IMR-90 (cell line): ENCODE measurements at regions not wholly inside any gene's neighbourhood (a gene's known extent, or its start where the extent isn't known, plus 50 kb on each side); places are given as distances from the start of the nearest gene placed in this dataset.

Experiments
- ATAC-seq: fragments of 200-7000 bp; cut with Tn5 transposase; 2 replicates; pipeline ENCODE4 v1.9.1; 2020; ENCODE audit warnings: low read depth, mild to moderate bottlenecking, moderate library complexity
- BruUV-seq: library from RNA; stranded (reverse); fragments of 400-500 nt; replicated peaks from 2 replicates; lab custom pipeline; 2021; lab: Mats Ljungman, UMichigan
- CTCF ChIA-PET: fragments of 300-600 bp; formaldehyde crosslinking; extraction: SDS; loops from one replicate; lab custom pipeline; 2021; ENCODE audit warnings: antibody characterized with exemption; lab: Yijun Ruan, JAX
- POLR2A ChIA-PET: fragments of 300-600 bp; sonication (Branson Sonifier 250); formaldehyde crosslinking; loops from one replicate; lab custom pipeline; 2022; ENCODE audit warnings: antibody characterized with exemption; ENCODE audit not compliant: unreplicated experiment; lab: Charles Lee
- DNase-seq: peaks from one replicate; pipeline ENCODE4 v3.0.0; 2013
- H2AFZ ChIP-seq: replicated peaks from 2 replicates; pipeline ENCODE3; 2013; ENCODE audit warnings: low read length, mild to moderate bottlenecking; ENCODE audit not compliant: poor library complexity
- H2AK5ac ChIP-seq: 2 replicates; pipeline ENCODE4 v1.6.1; 2013; ENCODE audit warnings: low read depth, low read length, inconsistent platforms
- H2AK9ac ChIP-seq: replicated peaks from 2 replicates; pipeline ENCODE3; 2013; ENCODE audit warnings: mild to moderate bottlenecking, low read depth, low read length, moderate library complexity; ENCODE audit not compliant: poor library complexity
- H2BK120ac ChIP-seq: 2 replicates; pipeline ENCODE4 v1.6.1; 2013; ENCODE audit warnings: low read depth, low read length, inconsistent platforms
- H2BK15ac ChIP-seq: 3 replicates; pipeline ENCODE4 v1.6.1; 2013; ENCODE audit warnings: low read depth, low read length, inconsistent platforms
- H2BK20ac ChIP-seq: 2 replicates; pipeline ENCODE4 v1.6.1; 2013; ENCODE audit warnings: low read depth, mild to moderate bottlenecking, inconsistent platforms, low read length, moderate library complexity
- H2BK5ac ChIP-seq: 2 replicates; pipeline ENCODE4 v1.6.1; 2013; ENCODE audit warnings: mild to moderate bottlenecking, low read depth, low read length, inconsistent platforms; ENCODE audit not compliant: poor library complexity, severe bottlenecking
- H3K14ac ChIP-seq: replicated peaks from 2 replicates; pipeline ENCODE4 v1.6.1; 2013; ENCODE audit warnings: low read depth, low read length, inconsistent platforms
- H3K18ac ChIP-seq: 2 replicates; pipeline ENCODE4 v1.6.1; 2013; ENCODE audit warnings: low read depth, low read length, control low read depth
- H3K23ac ChIP-seq: 2 replicates; pipeline ENCODE4 v1.6.1; 2013; ENCODE audit warnings: low read depth, low read length, inconsistent platforms
- H3K27ac ChIP-seq: 2 replicates; pipeline ENCODE4 v1.5.1; 2013; ENCODE audit warnings: mild to moderate bottlenecking, control low read depth, low read length; ENCODE audit not compliant: insufficient read depth
- H3K27me3 ChIP-seq: 2 replicates; pipeline ENCODE4 v1.6.1; 2013; ENCODE audit warnings: low read length; ENCODE audit not compliant: control insufficient read depth, insufficient read depth
- H3K36me3 ChIP-seq: 2 replicates; pipeline ENCODE4 v1.6.1; 2013; ENCODE audit warnings: low read length, mixed read lengths; ENCODE audit not compliant: control insufficient read depth, insufficient read depth
- H3K4ac ChIP-seq: 2 replicates; pipeline ENCODE4 v1.6.1; 2013; ENCODE audit warnings: low read depth, low read length, inconsistent platforms
- H3K4me1 ChIP-seq: 2 replicates; pipeline ENCODE4 v1.6.1; 2013; ENCODE audit warnings: low read length, mixed read lengths; ENCODE audit not compliant: control insufficient read depth, insufficient read depth
- H3K4me2 ChIP-seq: 2 replicates; pipeline ENCODE4 v1.6.1; 2013; ENCODE audit warnings: low read depth, mild to moderate bottlenecking, control low read depth, low read length, moderate library complexity
- H3K4me3 ChIP-seq: 2 replicates; pipeline ENCODE4 v1.5.1; 2013; ENCODE audit warnings: low read depth, mild to moderate bottlenecking, control low read depth, low read length, moderate library complexity; ENCODE audit not compliant: insufficient read depth
- H3K56ac ChIP-seq: 2 replicates; pipeline ENCODE4 v1.6.1; 2013; ENCODE audit warnings: low read length, inconsistent platforms; ENCODE audit not compliant: insufficient read depth; ENCODE audit errors: extremely low read depth
- H3K79me1 ChIP-seq, 2 experiments: 2 replicates each; pipeline ENCODE4 v1.6.1; 2013; ENCODE audit warnings: low read length in 2 of 2, inconsistent platforms in 1 of 2, low read depth in 1 of 2
- H3K9ac ChIP-seq: 2 replicates; pipeline ENCODE4 v1.6.1; 2013; ENCODE audit warnings: low read depth, low read length, control low read depth
- H3K9me1 ChIP-seq: 2 replicates; pipeline ENCODE4 v1.6.1; 2013; ENCODE audit warnings: low read length, inconsistent platforms; ENCODE audit not compliant: insufficient read depth
- H3K9me3 ChIP-seq: 2 replicates; pipeline ENCODE4 v1.6.1; 2013; ENCODE audit warnings: low read length; ENCODE audit not compliant: control insufficient read depth, insufficient read depth
- H4K20me1 ChIP-seq: 2 replicates; pipeline ENCODE4 v1.6.1; 2013; ENCODE audit warnings: low read length, inconsistent platforms; ENCODE audit not compliant: insufficient read depth
- H4K5ac ChIP-seq: 2 replicates; pipeline ENCODE4 v1.6.1; 2013; ENCODE audit warnings: mild to moderate bottlenecking, low read depth, low read length, control low read depth
- H4K8ac ChIP-seq, 2 experiments: 2 replicates each; pipeline ENCODE4 v1.6.1; 2013; ENCODE audit warnings: low read depth in 2 of 2, low read length in 2 of 2, control low read depth in 1 of 2, inconsistent platforms in 1 of 2
- H4K91ac ChIP-seq: 2 replicates; pipeline ENCODE4 v1.6.1; 2013; ENCODE audit warnings: low read depth, low read length, inconsistent platforms; ENCODE audit not compliant: insufficient read depth
- BHLHE40 ChIP-seq: fragments of 150-350 bp; IDR thresholded peaks from 2 replicates; pipeline ENCODE4 v1.6.1; 2016; ENCODE audit warnings: mild to moderate bottlenecking, low read depth, low read length
- ELK1 ChIP-seq: fragments of 150-350 bp; IDR thresholded peaks from 2 replicates; pipeline ENCODE4 v1.6.1; 2016; ENCODE audit warnings: low read depth, mild to moderate bottlenecking, low read length, moderate library complexity, borderline replicate concordance
- FOS ChIP-seq: fragments of 150-350 bp; IDR thresholded peaks from 2 replicates; pipeline ENCODE4 v1.6.1; 2016; ENCODE audit warnings: low read depth, low read length
- MXI1 ChIP-seq: IDR thresholded peaks from 2 replicates; pipeline ENCODE4 v1.6.1; 2012; ENCODE audit warnings: low read depth, mild to moderate bottlenecking, low read length, moderate library complexity, borderline replicate concordance
- POLR2A ChIP-seq: IDR thresholded peaks from 2 replicates; pipeline ENCODE4 v1.6.1; 2012; ENCODE audit warnings: mild to moderate bottlenecking, low read depth, low read length
- RCOR1 ChIP-seq: IDR thresholded peaks from 2 replicates; pipeline ENCODE4 v1.6.1; 2012; ENCODE audit warnings: mild to moderate bottlenecking, low read length, improper control_type of control experiment; ENCODE audit not compliant: insufficient replicate concordance
- SMC3 ChIP-seq: fragments of 150-350 bp; IDR thresholded peaks from 2 replicates; pipeline ENCODE4 v1.6.1; 2016; ENCODE audit warnings: low read depth, mild to moderate bottlenecking, antibody characterized with exemption, low read length, moderate library complexity
- WGBS, 2 experiments: methylation state at CpG; one replicate each; pipeline versions ENCODE4 v1.1.5 to v1.1.7; 2013; ENCODE audit warnings: missing lambda C conversion rate in 2 of 2; ENCODE audit not compliant: insufficient read length in 1 of 2; ENCODE audit errors: extremely low coverage in 2 of 2; 5-methylcytosine and 5-hydroxymethylcytosine counted together
- dilution Hi-C: fragments of 300-500 bp; cut with HindIII; formaldehyde crosslinking; loops from one replicate; pipeline ENCODE4 v1.14.3; 2018; ENCODE audit warnings: low sequenced_read_pairs; ENCODE audit not compliant: unreplicated experiment
- in situ Hi-C: fragments of 300-500 bp; cut with MboI; formaldehyde crosslinking; loops from 3 replicates; pipeline ENCODE4 v1.14.3; 2019; ENCODE audit warnings: low sequenced_read_pairs, inconsistent platforms, mixed read lengths
- intact Hi-C: fragments of 100-400 bp; cut with micrococcal nuclease; formaldehyde crosslinking; loops from 2 replicates; pipeline ENCODE4 v1.10.0; 2022
- TF ChIP-seq, protein P1 (sequence below): fragments of 150-350 bp; IDR thresholded peaks from 2 replicates; pipeline ENCODE4 v1.6.1; 2017; ENCODE audit warnings: mild to moderate bottlenecking, antibody characterized with exemption, low read length, low read depth

DNA sequence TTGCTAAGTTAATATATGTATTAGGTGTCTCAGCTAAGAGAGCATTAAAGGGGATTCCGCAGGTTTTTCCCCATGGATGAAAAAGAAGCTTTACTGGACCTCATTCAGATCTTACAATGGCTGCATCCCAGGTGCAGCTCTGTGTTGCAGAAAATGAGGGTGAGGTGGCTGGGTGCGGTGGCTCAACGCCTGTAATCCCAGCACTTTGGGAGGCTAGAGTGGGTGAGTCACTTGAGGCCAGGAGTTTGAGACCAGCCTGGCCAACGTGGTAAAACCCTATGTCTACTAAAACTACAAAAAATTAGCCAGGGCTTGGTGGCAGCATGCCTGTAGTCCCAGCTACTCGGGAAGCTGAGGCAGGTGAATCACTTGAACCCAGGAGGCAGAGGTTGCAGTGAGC is 58.5 kb upstream of the MORC3 start:
- Histone ChIP-seq H2BK15ac (no peak overlapping the region), H2AK5ac (no peak overlapping the region), H4K8ac (no peak overlapping the region), H2BK20ac (no peak overlapping the region), H4K5ac (no peak overlapping the region), H3K4me3 (no peak overlapping the region), H3K27ac (no peak overlapping the region), H3K27me3 (no peaks in the 10 kb centered on the region), H4K20me1 (no peaks in the 10 kb centered on the region), H3K4me1 (no peaks in the 10 kb centered on the region), H3K4ac (no peak overlapping the region), H2AFZ (no peak overlapping the region), H3K9me1 (peaks cover 3% of the 10 kb centered on the region; the same call in 1 of the 2 replicates), H3K56ac (no peak overlapping the region), H3K18ac (no peak overlapping the region), H2BK5ac (no peak overlapping the region), H3K36me3 (peaks cover 4% of the 10 kb centered on the region), H2AK9ac (no peak overlapping the region), H4K91ac (no peak overlapping the region), H3K9me3 (no peaks in the 10 kb centered on the region), H3K4me2 (no peak overlapping the region), H3K14ac (no peak overlapping the region), H3K79me1 (no peaks in the 10 kb centered on the region; a peak in 1 of 4 replicates), H3K9ac (no peak overlapping the region), H2BK120ac (no peak overlapping the region), H3K23ac (no peak overlapping the region)
- intact Hi-C loops: loop anchor here (2.0 kb wide), 1 partner anchor 69 kb away; no protein-coding TSS in a partner anchor
- ATAC-seq: no peak
- TF ChIP-seq RCOR1 (no peak), SMC3 (no peak), POLR2A (no peak), MXI1 (no peak), ELK1 (no peak), FOS (no peak), BHLHE40 (no peak)
- TF ChIP-seq, protein P1, sequence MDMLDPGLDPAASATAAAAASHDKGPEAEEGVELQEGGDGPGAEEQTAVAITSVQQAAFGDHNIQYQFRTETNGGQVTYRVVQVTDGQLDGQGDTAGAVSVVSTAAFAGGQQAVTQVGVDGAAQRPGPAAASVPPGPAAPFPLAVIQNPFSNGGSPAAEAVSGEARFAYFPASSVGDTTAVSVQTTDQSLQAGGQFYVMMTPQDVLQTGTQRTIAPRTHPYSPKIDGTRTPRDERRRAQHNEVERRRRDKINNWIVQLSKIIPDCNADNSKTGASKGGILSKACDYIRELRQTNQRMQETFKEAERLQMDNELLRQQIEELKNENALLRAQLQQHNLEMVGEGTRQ: no peak
- no CpG with 5 or more reads among the region's 5 CpGs for WGBS, 2 experiments
- BruUV-seq: no TSS peak
- no peak for DNase-seq
- dilution Hi-C loops: no loop called here
- in situ Hi-C loops: no loop called here
- ChIA-PET CTCF (no interaction called here), POLR2A (no interaction called here)
